Breast epithelium (tissue), 4 donors: ENCODE measurements at regions not wholly inside any gene's neighbourhood (a gene's known extent, or its start where the extent isn't known, plus 50 kb on each side); places are given as distances from the start of the nearest gene placed in this dataset.
"Not testable (repeated sequence)": the region's sequence is repeated elsewhere in the genome, so short reads cannot be mapped to it uniquely, and the experiment has no call there.

Experiments
- DNase-seq, 2 donors: peaks; one replicate each; pipeline ENCODE4 v3.0.0-alpha.2; 2019; ENCODE audit warnings: low spot score in 2 of 2
- H3K27ac ChIP-seq, 2 donors: fragments of 200-600 bp; sonication (generic) in 1 of 2; one replicate each; pipeline ENCODE4 v1.5.1; 2016 to 2019; ENCODE audit warnings: mild to moderate bottlenecking in 1 of 2
- H3K27me3 ChIP-seq, 2 donors: fragments of 200-600 bp; sonication (generic) in 1 of 2; one replicate each; pipeline versions ENCODE4 v1.5.1 to v1.6.0; 2017 to 2019; ENCODE audit warnings: control low read depth in 1 of 2, mild to moderate bottlenecking in 1 of 2
- H3K36me3 ChIP-seq: fragments of 200-600 bp; one replicate; pipeline ENCODE4 v1.5.1; 2019
- H3K4me1 ChIP-seq, 2 donors: fragments of 200-600 bp; sonication (generic); one replicate each; pipeline ENCODE4 v1.5.1; 2016 to 2019; ENCODE audit warnings: control low read depth in 1 of 2
- H3K4me3 ChIP-seq, 3 donors: fragments of 200-600 bp; sonication (generic); 1 replicate in 2 of 3; 2 replicates in 1 of 3; pipeline ENCODE4 v1.5.1; 2016 to 2019; ENCODE audit warnings: mild to moderate bottlenecking in 3 of 3, moderate library complexity in 2 of 3
- H3K9me3 ChIP-seq, 2 donors: fragments of 200-600 bp; sonication (generic) in 1 of 2; one replicate each; pipeline ENCODE4 v1.5.1; 2016 to 2019; ENCODE audit warnings: control low read depth in 1 of 2
- POLR2A ChIP-seq: fragments of 450-650 bp; IDR thresholded peaks from one replicate; pipeline ENCODE4 v1.6.1; 2016; ENCODE audit warnings: antibody characterized with exemption, mild to moderate bottlenecking, moderate library complexity
- POLR2AphosphoS5 ChIP-seq, 3 donors: sonication (generic); formaldehyde crosslinking; IDR thresholded peaks; one replicate each; pipeline ENCODE4 v1.6.1; 2017; ENCODE audit warnings: antibody characterized with exemption in 3 of 3
- intact Hi-C: fragments of 100-400 bp; cut with DNase I; formaldehyde crosslinking; loops from one replicate; pipeline ENCODE4 v1.15.1; 2023; ENCODE audit warnings: low total_unique reads
- TF ChIP-seq, protein P1 (sequence below), 3 donors: fragments of 450-650 bp; IDR thresholded peaks; one replicate each; pipeline ENCODE4 v1.5.1; 2016 to 2017; ENCODE audit warnings: antibody characterized with exemption in 3 of 3, mild to moderate bottlenecking in 3 of 3, moderate library complexity in 3 of 3

GRCh38 chr16:16937576-16937975, 533.2 kb downstream of the XYLT1 start:
- H3K27ac ChIP-seq: no peak overlapping the region
- no peaks in the 10 kb centered on the region for H3K9me3 ChIP-seq
- no peak for TF ChIP-seq POLR2AphosphoS5 (IDR thresholded peaks at IDR 0.05)
- TF ChIP-seq, protein P1, sequence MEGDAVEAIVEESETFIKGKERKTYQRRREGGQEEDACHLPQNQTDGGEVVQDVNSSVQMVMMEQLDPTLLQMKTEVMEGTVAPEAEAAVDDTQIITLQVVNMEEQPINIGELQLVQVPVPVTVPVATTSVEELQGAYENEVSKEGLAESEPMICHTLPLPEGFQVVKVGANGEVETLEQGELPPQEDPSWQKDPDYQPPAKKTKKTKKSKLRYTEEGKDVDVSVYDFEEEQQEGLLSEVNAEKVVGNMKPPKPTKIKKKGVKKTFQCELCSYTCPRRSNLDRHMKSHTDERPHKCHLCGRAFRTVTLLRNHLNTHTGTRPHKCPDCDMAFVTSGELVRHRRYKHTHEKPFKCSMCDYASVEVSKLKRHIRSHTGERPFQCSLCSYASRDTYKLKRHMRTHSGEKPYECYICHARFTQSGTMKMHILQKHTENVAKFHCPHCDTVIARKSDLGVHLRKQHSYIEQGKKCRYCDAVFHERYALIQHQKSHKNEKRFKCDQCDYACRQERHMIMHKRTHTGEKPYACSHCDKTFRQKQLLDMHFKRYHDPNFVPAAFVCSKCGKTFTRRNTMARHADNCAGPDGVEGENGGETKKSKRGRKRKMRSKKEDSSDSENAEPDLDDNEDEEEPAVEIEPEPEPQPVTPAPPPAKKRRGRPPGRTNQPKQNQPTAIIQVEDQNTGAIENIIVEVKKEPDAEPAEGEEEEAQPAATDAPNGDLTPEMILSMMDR (IDR thresholded peaks at IDR 0.05): no peak
- TF ChIP-seq POLR2A: no peak
- no peak for DNase-seq
- H3K27me3 ChIP-seq: peaks cover 0 to 3% of the 10 kb centered on the region in 2 donors
- intact Hi-C loops: no loop called here
- H3K36me3 ChIP-seq: no peaks in the 10 kb centered on the region
- no peak overlapping the region for H3K4me3 ChIP-seq
- no peaks in the 10 kb centered on the region for H3K4me1 ChIP-seq

GRCh38 chr16:16938009-16938408, 532.8 kb downstream of the XYLT1 start:
- no peaks in the 10 kb centered on the region for H3K9me3 ChIP-seq
- H3K27ac ChIP-seq: no peak overlapping the region
- no peaks in the 10 kb centered on the region for H3K4me1 ChIP-seq
- no peak overlapping the region for H3K4me3 ChIP-seq
- peaks cover 0 to 3% of the 10 kb centered on the region in 2 donors for H3K27me3 ChIP-seq
- intact Hi-C loops: no loop called here
- DNase-seq: no peak
- TF ChIP-seq POLR2A (no peak), POLR2AphosphoS5 (IDR thresholded peaks at IDR 0.05) (no peak)
- TF ChIP-seq, protein P1 (IDR thresholded peaks at IDR 0.05): no peak
- H3K36me3 ChIP-seq: no peaks in the 10 kb centered on the region

GRCh38 chr16:16938980-16939379, 531.8 kb downstream of the XYLT1 start:
- no peaks in the 10 kb centered on the region for H3K9me3 ChIP-seq
- intact Hi-C loops: no loop called here
- no peak overlapping the region for H3K27ac ChIP-seq
- no peaks in the 10 kb centered on the region for H3K4me1 ChIP-seq
- H3K27me3 ChIP-seq: peaks cover 0 to 3% of the 10 kb centered on the region in 2 donors
- TF ChIP-seq POLR2A (no peak), POLR2AphosphoS5 (IDR thresholded peaks at IDR 0.05) (no peak)
- TF ChIP-seq, protein P1 (IDR thresholded peaks at IDR 0.05): no peak
- DNase-seq: no peak
- H3K36me3 ChIP-seq: no peaks in the 10 kb centered on the region
- H3K4me3 ChIP-seq: no peak overlapping the region

DNA sequence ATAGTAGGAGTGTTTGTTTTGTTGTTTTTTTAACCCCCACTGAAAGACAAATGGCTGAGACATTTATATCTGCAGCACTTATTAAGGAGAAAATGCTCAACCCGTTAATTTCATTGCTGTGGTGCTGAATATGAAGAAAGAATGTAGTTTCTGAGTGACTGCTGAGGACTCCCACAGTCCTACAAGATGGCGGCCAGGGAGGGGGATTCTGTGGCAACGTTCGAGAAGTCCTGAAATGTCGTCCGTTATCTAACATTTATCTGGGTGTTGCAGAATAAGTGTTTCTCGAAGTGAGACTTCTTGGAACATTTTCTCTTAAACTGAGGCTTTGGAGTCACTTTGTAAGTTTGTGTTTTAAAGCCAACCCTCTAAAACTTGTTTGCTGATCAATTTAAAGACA, 530.4 kb downstream of the XYLT1 start:
- Histone ChIP-seq H3K36me3 (no peaks in the 10 kb centered on the region), H3K4me1 (no peaks in the 10 kb centered on the region), H3K27me3 (peaks cover 0 to 3% of the 10 kb centered on the region in 2 donors), H3K4me3 (no peak overlapping the region), H3K27ac (no peak overlapping the region), H3K9me3 (no peaks in the 10 kb centered on the region)
- TF ChIP-seq POLR2A (no peak), POLR2AphosphoS5 (IDR thresholded peaks at IDR 0.05) (no peak)
- TF ChIP-seq, protein P1 (IDR thresholded peaks at IDR 0.05): no peak
- intact Hi-C loops: no loop called here
- no peak for DNase-seq

DNA sequence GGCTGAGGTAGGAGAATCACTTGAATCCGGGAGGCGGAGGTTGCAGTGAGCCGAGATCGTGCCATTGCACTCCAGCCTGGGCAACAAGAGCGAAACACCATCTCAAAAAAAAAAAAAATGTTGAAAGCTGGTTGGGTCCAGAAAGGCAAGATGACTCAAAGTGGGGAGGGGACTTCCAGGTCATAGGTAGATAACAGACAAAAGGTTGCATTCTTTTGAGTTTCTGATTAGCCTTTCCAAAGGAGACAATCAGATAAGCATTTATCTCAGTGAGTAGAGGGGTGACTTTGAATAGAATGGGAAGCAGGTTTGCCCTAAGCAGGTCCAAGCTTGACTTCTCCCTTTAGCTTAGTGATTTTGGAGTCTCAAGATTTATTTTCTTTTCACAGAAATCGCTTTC, 527.9 kb downstream of the XYLT1 start:
- H3K27me3 ChIP-seq, H3K4me1 ChIP-seq, H3K27ac ChIP-seq, H3K9me3 ChIP-seq, intact Hi-C loops, H3K36me3 ChIP-seq, H3K4me3 ChIP-seq, DNase-seq: not testable (repeated sequence)

DNA sequence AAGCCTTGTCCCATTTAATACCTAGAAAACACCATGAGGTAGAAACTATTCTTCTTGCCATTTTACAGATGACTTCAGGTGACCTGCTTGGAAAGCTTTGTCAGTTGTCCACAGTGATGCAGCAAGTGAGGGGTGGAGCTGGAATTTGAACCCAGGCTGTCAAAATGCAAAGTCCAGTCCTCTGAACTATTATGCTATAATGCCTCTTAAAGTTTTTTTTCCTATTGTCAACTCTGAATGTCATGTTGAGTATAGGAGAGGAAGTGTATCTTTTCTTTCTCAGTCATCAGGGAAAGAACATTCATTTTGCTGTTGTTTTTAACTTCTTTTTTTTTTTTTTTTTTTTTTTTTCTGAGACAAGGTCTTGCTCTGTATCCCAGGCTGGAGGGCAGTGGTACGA, 525.6 kb downstream of the XYLT1 start:
- no peaks in the 10 kb centered on the region for H3K9me3 ChIP-seq
- H3K4me1 ChIP-seq: no peaks in the 10 kb centered on the region
- intact Hi-C loops: no loop called here

More for the DNA sequence above, 525.6 kb downstream of the XYLT1 start:
- Histone ChIP-seq H3K27ac (no peak overlapping the region), H3K4me3 (no peak overlapping the region), H3K36me3 (no peaks in the 10 kb centered on the region), H3K27me3 (no peaks in the 10 kb centered on the region)
- TF ChIP-seq POLR2AphosphoS5 (IDR thresholded peaks at IDR 0.05) (no peak), POLR2A (no peak)
- TF ChIP-seq, protein P1 (IDR thresholded peaks at IDR 0.05): no peak
- DNase-seq: no peak
